ELR (cell line): ENCODE measurements at regions not wholly inside any gene's neighbourhood (a gene's known extent, or its start where the extent isn't known, plus 50 kb on each side); places are given as distances from the start of the nearest gene placed in this dataset.
"Not testable (repeated sequence)": the region's sequence is repeated elsewhere in the genome, so short reads cannot be mapped to it uniquely, and the experiment has no call there.

ENCODE experiments used
- DNase-seq: peaks from one replicate; pipeline ENCODE4 v3.0.0-alpha.2; 2015; ENCODE audit warnings: low read depth

- DNase-seq, result no peak
These were observed 80.4 kb upstream of the ZCCHC2 start for GRCh38 chr18:62442391-62442790.

GRCh38 chr18:62445386-62445917 lies 77.4 kb upstream of the ZCCHC2 start:
- DNase-seq, result no peak

DNA sequence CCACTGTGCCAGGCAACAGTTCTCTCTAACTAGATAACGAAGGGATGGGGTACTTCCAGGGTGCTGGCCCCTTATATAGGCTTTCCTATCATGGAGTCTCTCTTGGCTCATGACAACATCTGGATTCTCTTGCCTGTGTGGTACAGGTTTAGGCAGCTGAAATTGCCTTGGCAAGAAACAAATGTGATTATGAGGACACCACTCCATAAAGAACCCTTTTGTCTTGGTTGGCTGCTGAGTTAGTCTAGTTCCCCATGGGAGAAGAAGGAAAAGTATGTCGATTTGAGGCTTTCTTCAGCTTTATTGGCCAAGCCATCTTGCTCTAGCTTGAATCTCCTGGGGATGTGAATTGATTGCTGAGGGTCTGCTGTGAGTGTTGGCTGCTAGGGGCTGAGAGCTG lies 76.3 kb upstream of the ZCCHC2 start:
- DNase-seq, result no peak

DNA sequence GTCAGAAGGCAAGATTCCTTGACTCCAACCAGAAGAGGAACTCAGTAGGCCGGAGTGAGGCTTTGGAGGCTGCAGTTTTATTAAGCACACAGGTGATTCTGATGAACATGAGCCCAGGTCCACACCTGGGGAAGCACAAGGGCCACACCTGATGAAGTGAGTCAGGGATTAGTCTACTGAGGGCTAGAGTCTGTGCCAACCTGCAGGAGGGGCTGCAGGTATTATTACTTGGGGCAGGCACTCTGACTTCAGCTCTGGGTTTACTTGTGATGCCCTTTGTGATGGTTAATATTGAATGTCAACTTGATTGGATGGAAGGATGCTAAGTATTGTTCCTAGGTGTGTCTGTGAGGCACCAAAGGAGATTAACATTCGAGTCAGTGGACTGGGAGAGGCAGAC lies 75.2 kb upstream of the ZCCHC2 start:
- DNase-seq, result no peak

DNA sequence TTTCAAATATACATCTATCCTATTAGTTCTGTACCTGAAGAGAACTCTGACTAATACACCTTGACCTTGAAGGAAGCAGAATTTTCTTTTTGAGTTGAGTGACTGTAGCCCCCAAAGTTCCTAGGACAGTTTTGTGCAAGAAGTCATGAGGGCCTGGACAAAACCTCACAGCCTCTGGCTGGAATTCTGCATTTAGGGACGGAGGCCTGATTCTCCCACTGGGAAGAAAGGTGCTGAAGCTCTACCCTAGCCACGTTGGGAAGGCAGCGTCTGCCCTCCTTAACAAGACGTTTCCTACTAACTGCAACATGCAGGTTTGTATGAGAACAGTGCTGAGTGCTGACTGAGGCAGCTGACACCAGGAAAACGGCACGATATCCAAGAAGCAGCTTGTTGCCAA lies 74.4 kb upstream of the ZCCHC2 start:
- DNase-seq, result no peak

- DNase-seq, result no peak
These were observed 73.2 kb upstream of the ZCCHC2 start for GRCh38 chr18:62449490-62450104.

DNA sequence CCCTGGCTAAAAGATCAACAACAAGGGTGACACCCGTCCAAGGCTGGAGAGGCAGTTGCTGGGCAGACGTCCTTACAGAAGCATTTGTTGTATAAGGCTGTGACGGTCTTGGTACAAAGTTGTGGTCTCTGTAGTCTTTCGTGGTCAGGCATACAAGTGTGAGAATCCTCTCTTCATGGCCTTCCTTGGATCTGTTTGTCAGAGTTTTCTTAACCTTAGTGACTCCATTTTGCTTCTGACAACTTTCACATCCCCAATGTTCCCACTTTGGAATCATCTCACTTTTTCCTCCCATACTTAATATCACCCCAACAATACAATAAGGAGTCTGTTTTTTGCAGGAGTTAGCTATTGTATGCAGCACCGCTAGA lies 72.7 kb upstream of the ZCCHC2 start:
- DNase-seq, result no peak

DNA sequence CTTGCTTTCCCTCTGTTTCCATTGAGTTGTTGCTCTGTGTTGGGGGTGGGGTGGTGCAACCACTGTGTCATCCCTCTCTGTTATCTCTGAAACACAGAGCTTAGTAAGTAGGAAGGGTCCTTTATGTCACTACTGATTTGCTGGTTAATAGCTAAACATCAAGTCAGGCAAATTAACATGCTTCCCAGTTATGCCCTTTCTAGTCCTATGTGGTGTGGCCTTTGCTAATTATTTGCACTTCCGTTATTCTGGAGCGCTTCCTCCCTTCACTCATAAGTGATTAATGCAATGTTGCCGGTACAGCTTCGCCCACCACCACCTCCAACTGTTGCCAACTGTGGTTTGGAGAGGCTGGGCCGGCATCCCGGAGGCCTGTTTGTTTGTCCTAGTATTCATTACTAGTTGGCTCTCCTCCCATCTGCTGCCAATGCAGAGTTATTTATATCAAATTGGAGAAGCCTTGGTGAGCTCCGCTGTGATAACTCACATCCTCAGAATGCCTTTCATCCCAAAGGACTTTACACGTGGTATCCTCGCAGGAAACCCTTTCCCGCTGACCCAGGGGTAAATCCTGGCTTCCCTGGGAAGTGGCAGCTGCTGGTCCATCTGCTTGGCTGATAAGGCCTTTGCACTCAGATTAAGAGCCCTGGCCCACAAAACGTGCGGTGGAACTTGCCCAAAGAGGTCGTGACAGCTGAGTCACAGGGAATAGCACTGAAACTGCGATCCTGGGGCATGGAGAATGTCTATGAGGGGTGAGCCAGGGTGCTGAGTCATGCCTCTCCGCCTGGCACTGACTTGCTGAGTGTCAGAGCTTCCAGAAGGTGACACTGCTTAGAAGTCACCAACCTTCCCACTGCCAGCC lies 72.0 kb upstream of the ZCCHC2 start:
- peak; percentile 88 for DNase-seq

DNA sequence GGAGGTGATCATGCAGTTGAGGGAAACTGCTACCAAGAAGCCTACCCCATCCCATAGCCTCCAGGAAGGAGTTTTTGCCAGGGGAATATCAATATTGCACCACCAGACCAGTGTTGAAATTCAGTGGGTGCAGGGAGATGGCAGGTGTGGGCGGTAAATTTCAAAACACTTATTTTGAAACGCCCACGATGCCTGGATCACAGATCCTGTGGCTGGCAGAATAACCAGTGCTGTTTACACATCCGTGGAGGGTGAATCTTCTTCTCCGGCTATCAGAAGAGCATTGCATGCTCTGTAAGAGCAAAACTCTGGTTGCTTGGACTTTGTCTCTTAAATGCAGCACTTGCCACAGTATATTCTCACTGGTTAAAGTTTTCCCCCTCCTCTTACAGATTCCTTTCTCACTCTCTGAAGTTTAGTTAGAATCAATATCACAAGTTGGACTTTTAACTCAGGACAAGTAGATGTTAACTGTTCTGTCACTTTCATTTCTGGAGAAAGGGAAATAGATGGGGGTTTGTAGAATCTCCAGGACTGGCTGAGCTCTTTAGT lies 70.5 kb upstream of the ZCCHC2 start:
- DNase-seq, result no peak

- DNase-seq, result no peak
These were observed 69.0 kb upstream of the ZCCHC2 start for GRCh38 chr18:62453864-62454263.

DNA sequence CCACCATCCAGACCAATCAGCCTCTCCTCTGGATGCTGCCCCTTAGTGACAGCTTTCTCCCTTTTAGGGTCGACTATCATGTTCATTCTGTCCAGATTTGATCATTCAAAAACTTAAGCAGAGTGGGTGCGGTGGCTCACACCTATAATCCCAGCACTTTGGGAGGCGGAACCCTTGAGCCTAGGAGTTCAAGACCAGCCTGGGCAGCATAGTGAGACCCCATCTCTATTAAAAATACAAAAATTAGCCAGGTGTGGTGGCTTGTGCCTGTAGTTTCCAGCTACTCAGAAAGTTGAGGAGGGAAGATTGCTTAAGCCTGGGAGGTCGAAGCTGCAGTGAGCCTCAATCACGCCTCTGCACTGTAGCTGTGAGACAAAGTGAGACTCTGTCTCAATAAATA lies 68.3 kb upstream of the ZCCHC2 start:
- no peak for DNase-seq

- no peak for DNase-seq
These were observed 67.6 kb upstream of the ZCCHC2 start for GRCh38 chr18:62455222-62455621.

DNA sequence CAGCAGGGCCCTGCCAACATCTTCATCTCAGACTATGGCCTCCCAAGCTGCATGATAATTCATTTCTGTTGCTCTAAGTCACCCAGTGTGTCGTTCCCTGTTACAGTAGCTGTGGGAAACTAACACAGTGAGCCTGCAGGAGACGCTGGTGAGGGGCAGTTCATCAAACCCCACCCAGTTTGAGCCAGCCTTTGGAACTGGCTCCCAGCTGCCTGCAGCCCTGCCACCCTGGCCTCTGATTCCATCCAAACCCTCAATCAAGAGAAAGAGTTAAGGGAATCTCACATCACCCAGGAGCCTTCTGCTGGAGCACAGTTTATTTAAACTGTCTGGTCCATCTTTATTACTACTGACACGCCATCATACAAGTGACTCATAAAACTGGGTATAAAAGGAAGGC lies 64.9 kb upstream of the ZCCHC2 start:
- DNase-seq, result no peak

GRCh38 chr18:62458346-62458745 lies 64.5 kb upstream of the ZCCHC2 start:
- DNase-seq, result no peak

DNA sequence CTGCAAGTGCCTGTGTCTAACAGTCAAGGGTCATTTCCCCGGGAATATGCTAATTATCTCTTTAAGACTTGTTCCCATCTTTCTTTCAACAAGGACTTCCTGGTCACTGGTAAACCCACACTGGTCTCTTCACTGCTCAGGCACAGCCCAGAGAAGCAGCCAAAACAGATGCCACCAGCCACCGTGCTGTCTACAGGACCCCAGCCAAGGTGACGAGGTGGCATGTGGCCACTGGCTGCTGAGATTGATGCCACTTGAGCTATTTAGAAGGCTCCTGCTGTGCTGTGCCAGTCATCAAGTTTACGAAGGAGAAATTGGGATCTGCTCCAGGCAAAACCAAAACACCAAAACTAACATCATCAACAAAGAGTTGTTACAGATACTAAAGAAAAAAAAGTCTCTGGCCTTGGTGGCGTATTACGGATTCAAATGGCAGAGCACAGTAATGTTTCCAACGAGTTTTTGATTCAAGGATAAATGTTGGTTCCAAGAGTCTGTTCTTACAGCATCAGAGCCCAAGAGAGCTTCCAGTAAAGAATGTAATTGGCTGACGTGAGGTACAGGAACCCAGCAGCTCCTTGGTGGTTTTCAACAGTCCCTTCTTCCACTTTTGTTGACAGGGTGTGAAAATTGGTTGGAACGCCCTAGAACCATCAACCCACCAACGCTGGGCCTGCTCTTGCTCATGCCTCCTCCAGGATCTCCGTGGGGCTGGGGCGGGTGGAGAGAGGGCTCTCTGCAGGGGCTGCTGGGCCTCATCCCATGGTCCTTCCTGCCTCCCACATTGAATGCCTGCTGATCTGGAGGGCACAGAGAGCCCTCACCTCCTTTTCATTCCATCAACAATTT lies 63.7 kb upstream of the ZCCHC2 start:
- no peak for DNase-seq

DNA sequence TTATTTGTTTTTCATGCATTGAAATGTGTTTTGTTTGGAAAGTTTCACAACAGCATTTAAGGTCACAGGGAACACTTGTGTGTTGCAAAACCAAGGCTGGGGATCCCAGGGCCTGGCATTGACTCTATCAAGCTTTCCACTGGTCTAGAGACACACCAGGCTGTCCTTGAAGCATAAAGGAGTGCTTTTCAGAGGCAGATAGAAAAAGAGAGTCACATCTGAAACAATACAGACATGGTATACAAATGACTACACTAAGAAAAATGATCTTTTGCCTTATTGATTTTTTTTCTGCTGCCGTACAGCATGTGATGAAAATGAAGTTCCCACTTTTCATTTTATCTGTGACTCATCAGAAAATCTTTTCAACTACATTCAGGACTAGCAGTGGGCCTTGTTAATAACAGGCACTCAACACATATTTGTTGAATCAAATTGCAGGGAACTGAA lies 61.9 kb upstream of the ZCCHC2 start:
- no peak for DNase-seq

DNA sequence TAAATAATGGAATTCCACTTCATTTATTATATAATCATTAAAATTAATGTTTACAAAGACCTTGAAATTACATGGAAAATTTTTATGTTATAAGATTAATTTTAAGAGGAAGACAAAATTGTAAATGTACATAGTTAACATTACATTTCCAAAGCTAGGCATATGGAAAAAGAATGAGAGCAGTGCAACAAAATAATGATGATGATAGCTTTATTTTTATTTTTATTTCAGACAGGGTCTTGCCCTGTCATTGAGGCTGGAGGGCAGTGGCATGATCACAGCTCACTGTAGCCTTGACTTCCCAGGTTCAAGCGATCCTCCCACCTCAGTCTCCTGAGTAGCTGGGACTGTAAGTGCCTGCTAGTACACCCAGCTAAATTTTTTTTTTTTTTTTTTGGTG lies 61.2 kb upstream of the ZCCHC2 start:
- no peak for DNase-seq

GRCh38 chr18:62464266-62464665 lies 58.6 kb upstream of the ZCCHC2 start:
- no peak for DNase-seq

- DNase-seq, result not testable (repeated sequence)
These were observed 53.7 kb upstream of the ZCCHC2 start for GRCh38 chr18:62469131-62469530.
